ENCODE measurements at regions not wholly inside any gene's neighbourhood (a gene's known extent, or its start where the extent isn't known, plus 50 kb on each side); places are given as distances from the start of the nearest gene placed in this dataset.

- TF ChIP-seq CTCF (conservative IDR thresholded peaks at IDR 0.05; ENCODE audit: low read length) (no peak), EZH2phosphoT487 (IDR thresholded peaks at IDR 0.05; ENCODE audit: borderline replicate concordance) (no peak)
Measured at GRCh38 chr2:48157150-48157549, 157.3 kb upstream of the FOXN2 start.
